ENCODE measurements at regions not wholly inside any gene's neighbourhood (a gene's known extent, or its start where the extent isn't known, plus 50 kb on each side); places are given as distances from the start of the nearest gene placed in this dataset.

GRCh38 chr6:110537208-110538123 is 61.1 kb upstream of the SLC22A16 start:
- no peak for DNase-seq (ENCODE audit: low spot score)
- no peak overlapping the region for H3K27ac ChIP-seq

GRCh38 chr6:110534731-110535492 is 58.5 kb upstream of the SLC22A16 start:
- no peaks in the 10 kb centered on the region for H3K27me3 ChIP-seq (replicated peaks; ENCODE audit: insufficient read depth)
- ATAC-seq (ENCODE audit: insufficient number of reproducible peaks, low FRiP score, low read depth) (no peak), DNase-seq (ENCODE audit: low spot score) (no peak)
- H3K27ac ChIP-seq = no peak overlapping the region
- H3K4me3 ChIP-seq = no peak overlapping the region
- H3K9me3 ChIP-seq = no peaks in the 10 kb centered on the region
- no peaks in the 10 kb centered on the region for H3K36me3 ChIP-seq
- no peak for TF ChIP-seq CTCF (IDR thresholded peaks at IDR 0.05)
- peaks cover 0 to 6% of the 10 kb centered on the region in 2 donors for H3K4me1 ChIP-seq (ENCODE audit: control insufficient read depth in 1 of 2, low read depth in 2 of 2)

More at GRCh38 chr6:110537208-110538123, 61.1 kb upstream of the SLC22A16 start:
- no peaks in the 10 kb centered on the region for H3K36me3 ChIP-seq
- TF ChIP-seq CTCF (IDR thresholded peaks at IDR 0.05) = no peak
- peak; percentile 60 for ATAC-seq (ENCODE audit: insufficient number of reproducible peaks, low FRiP score, low read depth)
- no peaks in the 10 kb centered on the region for H3K9me3 ChIP-seq
- H3K4me3 ChIP-seq = no peak overlapping the region
- H3K27me3 ChIP-seq (replicated peaks; ENCODE audit: insufficient read depth) = no peaks in the 10 kb centered on the region
- H3K4me1 ChIP-seq (ENCODE audit: control insufficient read depth in 1 of 2, low read depth in 2 of 2) = peaks cover 0 to 6% of the 10 kb centered on the region in 2 donors

- TF ChIP-seq CTCF (IDR thresholded peaks at IDR 0.05) = no peak
- Histone ChIP-seq H3K36me3 (no peaks in the 10 kb centered on the region), H3K9me3 (no peaks in the 10 kb centered on the region), H3K27me3 (replicated peaks; ENCODE audit: insufficient read depth) (no peaks in the 10 kb centered on the region), H3K27ac (no peak overlapping the region), H3K4me3 (no peak overlapping the region), H3K4me1 (ENCODE audit: control insufficient read depth in 1 of 2, low read depth in 2 of 2) (peaks cover 13 to 15% of the 10 kb centered on the region in 2 donors)
- ATAC-seq (ENCODE audit: insufficient number of reproducible peaks, low FRiP score, low read depth) (no peak), DNase-seq (ENCODE audit: low spot score) (no peak)
Measured at GRCh38 chr6:110532431-110532830, 56.0 kb upstream of the SLC22A16 start.

- DNase-seq (ENCODE audit: low spot score) = no peak
- TF ChIP-seq CTCF (IDR thresholded peaks at IDR 0.05) = no peak
- H3K27ac ChIP-seq = no peak overlapping the region
Measured at GRCh38 chr6:110530671-110531070, 54.3 kb upstream of the SLC22A16 start.

GRCh38 chr6:110529907-110530306 is 53.5 kb upstream of the SLC22A16 start:
- no peaks in the 10 kb centered on the region for H3K27me3 ChIP-seq (replicated peaks; ENCODE audit: insufficient read depth)
- TF ChIP-seq CTCF (IDR thresholded peaks at IDR 0.05) = no peak
- no peak overlapping the region for H3K27ac ChIP-seq

More at GRCh38 chr6:110530671-110531070, 54.3 kb upstream of the SLC22A16 start:
- no peak for ATAC-seq (ENCODE audit: insufficient number of reproducible peaks, low FRiP score, low read depth)
- Histone ChIP-seq H3K27me3 (replicated peaks; ENCODE audit: insufficient read depth) (no peaks in the 10 kb centered on the region), H3K4me3 (no peak overlapping the region), H3K36me3 (no peaks in the 10 kb centered on the region), H3K4me1 (ENCODE audit: control insufficient read depth in 1 of 2, low read depth in 2 of 2) (peaks cover 8 to 15% of the 10 kb centered on the region in 2 donors), H3K9me3 (no peaks in the 10 kb centered on the region)

More at GRCh38 chr6:110529907-110530306, 53.5 kb upstream of the SLC22A16 start:
- no peak for ATAC-seq (ENCODE audit: insufficient number of reproducible peaks, low FRiP score, low read depth)
- Histone ChIP-seq H3K4me3 (no peak overlapping the region), H3K9me3 (no peaks in the 10 kb centered on the region), H3K36me3 (no peaks in the 10 kb centered on the region), H3K4me1 (ENCODE audit: control insufficient read depth in 1 of 2, low read depth in 2 of 2) (peaks cover 8 to 15% of the 10 kb centered on the region in 2 donors)
- DNase-seq (ENCODE audit: low spot score) = no peak
